ENCODE measurements at regions not wholly inside any gene's neighbourhood (a gene's known extent, or its start where the extent isn't known, plus 50 kb on each side); places are given as distances from the start of the nearest gene placed in this dataset.
A peak's percentile ranks its signal among the peaks of the same experiment; 100 is the strongest.

DNA sequence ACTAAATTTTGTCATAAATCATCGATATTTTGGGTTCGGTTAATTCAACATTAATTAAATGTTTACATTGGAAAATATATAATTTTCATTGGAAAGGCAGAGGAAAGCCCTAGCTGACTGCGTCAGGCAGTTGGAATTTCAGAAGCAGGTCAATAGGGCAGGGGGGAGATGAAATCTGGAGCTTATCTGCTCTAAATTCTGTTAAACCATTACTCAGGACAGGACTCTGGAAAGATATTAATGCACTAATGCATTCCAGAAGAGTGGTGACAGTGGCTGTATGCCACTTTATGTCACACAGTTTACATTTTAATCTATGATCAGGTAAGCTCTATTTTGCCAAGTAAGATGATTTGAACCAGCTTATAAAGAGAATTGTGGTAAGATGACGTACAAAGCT lies 153.0 kb upstream of the B3GALT2 start (continued):
- TF ChIP-seq, protein P1, sequence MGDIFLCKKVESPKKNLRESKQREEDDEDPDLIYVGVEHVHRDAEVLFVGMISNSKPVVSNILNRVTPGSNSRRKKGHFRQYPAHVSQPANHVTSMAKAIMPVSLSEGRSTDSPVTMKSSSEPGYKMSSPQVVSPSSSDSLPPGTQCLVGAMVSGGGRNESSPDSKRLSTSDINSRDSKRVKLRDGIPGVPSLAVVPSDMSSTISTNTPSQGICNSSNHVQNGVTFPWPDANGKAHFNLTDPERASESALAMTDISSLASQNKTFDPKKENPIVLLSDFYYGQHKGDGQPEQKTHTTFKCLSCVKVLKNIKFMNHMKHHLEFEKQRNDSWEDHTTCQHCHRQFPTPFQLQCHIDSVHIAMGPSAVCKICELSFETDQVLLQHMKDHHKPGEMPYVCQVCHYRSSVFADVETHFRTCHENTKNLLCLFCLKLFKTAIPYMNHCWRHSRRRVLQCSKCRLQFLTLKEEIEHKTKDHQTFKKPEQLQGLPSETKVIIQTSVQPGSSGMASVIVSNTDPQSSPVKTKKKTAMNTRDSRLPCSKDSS (IDR thresholded peaks at IDR 0.05; ENCODE audit: low read depth, partially characterized antibody), result no peak
- TF ChIP-seq, protein P2, sequence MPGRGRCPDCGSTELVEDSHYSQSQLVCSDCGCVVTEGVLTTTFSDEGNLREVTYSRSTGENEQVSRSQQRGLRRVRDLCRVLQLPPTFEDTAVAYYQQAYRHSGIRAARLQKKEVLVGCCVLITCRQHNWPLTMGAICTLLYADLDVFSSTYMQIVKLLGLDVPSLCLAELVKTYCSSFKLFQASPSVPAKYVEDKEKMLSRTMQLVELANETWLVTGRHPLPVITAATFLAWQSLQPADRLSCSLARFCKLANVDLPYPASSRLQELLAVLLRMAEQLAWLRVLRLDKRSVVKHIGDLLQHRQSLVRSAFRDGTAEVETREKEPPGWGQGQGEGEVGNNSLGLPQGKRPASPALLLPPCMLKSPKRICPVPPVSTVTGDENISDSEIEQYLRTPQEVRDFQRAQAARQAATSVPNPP (IDR thresholded peaks at IDR 0.05; ENCODE audit: borderline replicate concordance, insufficient read depth, insufficient read length), result no peak
- TF ChIP-seq POU5F1 (IDR thresholded peaks at IDR 0.05; ENCODE audit: borderline replicate concordance, low read depth, low read length, partially characterized antibody), result no peak
- no peak for TF ChIP-seq CREM (IDR thresholded peaks at IDR 0.05; ENCODE audit: low read depth)

DNA sequence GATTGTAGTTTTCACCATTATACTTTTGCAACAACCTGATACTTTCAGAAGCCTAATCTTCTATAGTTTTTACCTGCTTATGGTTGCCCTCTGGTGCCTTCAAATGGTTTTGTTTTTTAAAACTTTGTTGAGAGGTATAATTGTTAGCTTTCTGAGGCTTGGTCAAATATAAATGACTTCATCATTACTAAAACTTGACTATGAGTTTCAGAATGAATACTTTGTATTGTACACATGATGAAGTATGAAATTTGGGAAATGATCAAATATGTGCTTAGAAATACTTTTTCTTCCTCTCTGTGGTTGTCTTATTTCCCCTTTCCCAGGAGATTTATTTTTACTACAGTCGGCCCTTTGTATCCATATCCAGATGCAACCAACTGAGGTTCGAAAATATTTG lies 151.8 kb upstream of the B3GALT2 start:
- no peaks in the 10 kb centered on the region; the same call in 1 of the 2 replicates for H3K9me3 ChIP-seq (replicated peaks; ENCODE audit: control insufficient read depth, insufficient read depth, low read depth, low read length)
- no peak overlapping the region for H2AFZ ChIP-seq (ENCODE audit: low read depth, low read length)
- H3K4me1 ChIP-seq (replicated peaks in 1 of 2; ENCODE audit: control insufficient read depth in 2 of 2, insufficient read depth in 2 of 2, low read length in 2 of 2), result no peaks in the 10 kb centered on the region
- 0% methylated on average over 2 of the region's 2 CpGs for WGBS (ENCODE audit: insufficient coverage, low coverage, missing lambda C conversion rate)
- no peak overlapping the region for H3K27ac ChIP-seq (ENCODE audit: extremely low read depth, low read depth, low read length)
- in situ Hi-C loops (cut with MboI) (no loop called here), intact Hi-C loops (cut with micrococcal nuclease) (loop anchor here (5.0 kb wide), 1 partner anchor 156 kb away; no protein-coding TSS in a partner anchor)
- peak; percentile 49; the same call in 1 of the 3 replicates for ATAC-seq
- BruUV-seq (replicated peaks), result no TSS peak
- no peak overlapping the region for H3K4me2 ChIP-seq (ENCODE audit: insufficient read depth, low read length)
- H4K20me1 ChIP-seq (replicated peaks; ENCODE audit: control insufficient read depth, insufficient read depth, low read length), result no peaks in the 10 kb centered on the region
- no peak for FAIRE-seq
- DNase-seq (ENCODE audit: extremely low read depth in 1 of 4, low spot score in 3 of 4), result no peak
- no peaks in the 10 kb centered on the region for H3K79me2 ChIP-seq (ENCODE audit: control insufficient read depth, insufficient read depth, low read length)
- H3K36me3 ChIP-seq (ENCODE audit: control insufficient read depth, insufficient read depth, low read length), result no peaks in the 10 kb centered on the region
- CTCF ChIA-PET (ENCODE audit: low intra/inter-chr PET ratio), result interaction anchor here (1.0 kb wide), 1 partner anchor 154 kb away, joined by 3 read pairs; no protein-coding TSS in a partner anchor
- H3K9ac ChIP-seq (ENCODE audit: insufficient read depth in 1 of 2, low read depth in 2 of 2, low read length in 2 of 2), result no peak overlapping the region
- no peaks in the 10 kb centered on the region for H3K27me3 ChIP-seq (ENCODE audit: control insufficient read depth in 2 of 2, insufficient read depth in 2 of 2, low read length in 2 of 2)
- no peaks in the 10 kb centered on the region for H3K9me1 ChIP-seq (ENCODE audit: control insufficient read depth, insufficient read depth, low read length)
- POLR2A ChIA-PET, result no interaction called here
- H3K4me3 ChIP-seq, result no peak overlapping the region
- TF ChIP-seq EWSR1 (IDR thresholded peaks at IDR 0.05; ENCODE audit: borderline replicate concordance, low read depth, partially characterized antibody) (no peak), SETDB1 (IDR thresholded peaks at IDR 0.05; ENCODE audit: low read length) (no peak), CTCF (IDR thresholded peaks at IDR 0.05 in 2 of 3, conservative IDR thresholded peaks at IDR 0.05 in 1 of 3; ENCODE audit: insufficient read depth in 2 of 3, low read depth in 1 of 3, low read length in 3 of 3) (0 out of 6 replicates have a peak, but pooled peaks of 1 of the 3 experiments have one; percentile 11), BRCA1 (IDR thresholded peaks at IDR 0.05) (no peak), BRCA1 (CRISPR knock-in tag; IDR thresholded peaks at IDR 0.05) (no peak), RAD21 (CRISPR knock-in tag; conservative IDR thresholded peaks at IDR 0.05 in 1 of 2, IDR thresholded peaks at IDR 0.05 in 1 of 2) (peak in 1 of 2 experiments; percentile 39; a peak in 2 of 4 replicates), ZNF146 (CRISPR knock-in tag; IDR thresholded peaks at IDR 0.05; ENCODE audit: unreplicated experiment) (no peak), TCF7L2 (IDR thresholded peaks at IDR 0.05; ENCODE audit: low read depth, low read length) (no peak), PURB (CRISPR knock-in tag; IDR thresholded peaks at IDR 0.05; ENCODE audit: low read depth) (no peak), DDX20 (tag; IDR thresholded peaks at IDR 0.05; ENCODE audit: low read depth) (no peak), ZBTB1 (CRISPR knock-in tag; IDR thresholded peaks at IDR 0.05; ENCODE audit: borderline replicate concordance, low read depth) (no peak), MXI1 (IDR thresholded peaks at IDR 0.05; ENCODE audit: low read depth, low read length) (no peak), CCAR2 (IDR thresholded peaks at IDR 0.05; ENCODE audit: low read depth, low read length) (no peak)

Data from K562 (cell line).